Retina (tissue), 1 donor: ENCODE measurements at regions not wholly inside any gene's neighbourhood (a gene's known extent, or its start where the extent isn't known, plus 50 kb on each side); places are given as distances from the start of the nearest gene placed in this dataset.

Experiments used
- DNase-seq: peaks from one replicate; pipeline ENCODE4 v3.0.0-alpha.2; 2016

DNA sequence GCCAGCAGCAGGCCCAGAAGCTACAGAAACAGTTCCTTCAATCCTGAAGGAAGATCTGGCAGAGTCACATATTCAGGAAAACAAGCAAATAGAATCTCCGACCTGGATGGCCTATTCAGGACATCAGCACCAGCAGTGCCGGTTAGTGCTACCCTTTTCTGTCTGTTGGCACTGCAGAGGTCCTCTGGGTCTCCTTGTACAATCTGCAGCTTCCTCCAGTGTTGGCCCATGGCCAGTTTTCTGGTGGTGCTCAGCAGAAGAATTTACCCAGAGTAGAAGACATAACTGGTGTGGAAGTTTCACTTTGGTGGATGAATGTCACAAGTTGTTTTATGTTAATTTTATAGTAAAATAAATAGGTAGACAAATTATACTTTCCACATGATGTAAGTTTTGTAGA lies 498.1 kb downstream of the COG6 start:
- DNase-seq: no peak

DNA sequence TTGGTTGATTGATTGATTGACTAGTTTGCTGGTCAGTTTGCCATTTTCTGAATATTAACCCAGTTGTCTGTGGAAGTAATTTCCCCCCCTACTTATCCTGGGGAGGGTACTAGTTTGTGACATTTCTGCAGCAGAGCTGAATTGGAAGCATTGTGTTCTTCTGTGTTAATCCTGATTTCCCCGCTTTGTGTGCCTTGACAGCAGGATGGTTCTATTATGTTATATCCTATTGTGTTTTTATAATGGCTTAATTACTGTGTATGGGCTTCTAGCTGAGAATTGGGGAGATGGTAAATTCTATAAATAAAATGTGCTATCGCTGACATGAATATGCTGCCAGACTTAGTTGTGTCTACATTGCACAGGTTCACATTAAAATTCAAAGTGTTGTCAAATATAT lies 499.7 kb downstream of the COG6 start:
- peak; percentile 45 for DNase-seq

GRCh38 chr13:40158218-40158617 lies 502.8 kb downstream of the COG6 start:
- no peak for DNase-seq

DNA sequence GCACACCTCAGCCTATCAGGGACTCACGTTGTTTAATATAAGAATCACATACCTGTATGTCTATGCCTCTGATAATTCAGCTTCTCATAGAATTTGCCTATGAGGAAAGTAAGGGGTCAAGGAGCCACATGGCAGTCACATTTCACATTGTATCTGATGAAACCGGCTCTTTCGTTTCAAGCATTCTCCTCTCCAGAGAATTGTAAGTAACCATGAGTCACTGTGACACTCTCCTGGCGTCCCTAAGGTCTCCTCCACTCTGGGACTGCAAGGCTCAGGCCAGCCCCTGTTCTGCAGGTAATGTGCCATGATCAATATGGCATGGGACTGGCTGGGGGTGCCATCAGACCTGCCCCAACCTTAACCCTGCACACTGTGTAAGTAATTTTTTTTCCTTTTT lies 503.3 kb downstream of the COG6 start:
- no peak for DNase-seq

DNA sequence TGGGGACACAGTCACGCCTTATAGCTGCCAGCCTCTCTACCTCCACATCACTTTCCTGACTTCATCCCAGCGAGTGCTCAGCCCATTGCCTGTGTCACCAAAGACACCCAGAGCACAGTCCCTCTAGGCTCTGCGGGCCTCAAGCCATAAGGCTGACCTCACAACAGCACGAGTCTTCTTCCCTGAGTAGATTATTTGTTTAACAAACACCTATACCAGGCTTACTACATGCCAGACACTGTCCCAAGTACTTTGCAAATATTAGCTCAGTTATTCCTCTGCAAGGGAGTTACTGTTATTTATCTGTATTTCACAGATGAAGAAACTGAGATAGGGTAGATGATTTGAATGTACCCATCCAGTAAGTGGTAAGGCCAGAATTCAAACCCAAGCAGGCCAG lies 504.3 kb downstream of the COG6 start:
- no peak for DNase-seq

- DNase-seq: no peak
Observed at GRCh38 chr13:40160618-40161350, 505.3 kb downstream of the COG6 start.

GRCh38 chr13:40161351-40161810 lies 505.1 kb downstream of the FOXO1 start:
- DNase-seq: no peak

DNA sequence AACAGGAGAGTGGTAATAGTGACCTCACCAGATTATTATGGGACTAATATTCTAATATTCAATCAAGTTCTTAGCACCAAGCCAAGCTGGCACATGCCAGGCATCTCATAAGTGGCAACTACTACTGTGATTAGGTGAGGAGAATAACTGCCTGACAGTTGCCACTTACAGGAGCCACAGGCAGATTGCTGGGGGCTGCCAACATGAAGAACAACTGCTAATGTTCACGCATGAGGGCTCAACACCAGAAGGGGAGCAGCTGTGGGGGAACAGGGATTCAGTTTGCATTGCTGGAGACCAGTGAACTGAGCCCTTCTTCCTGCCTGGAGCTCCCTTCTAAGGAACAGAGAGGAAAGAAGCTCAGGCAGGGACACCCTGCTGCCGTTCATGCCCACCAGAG lies 504.5 kb downstream of the FOXO1 start:
- peak; percentile 26 for DNase-seq

DNA sequence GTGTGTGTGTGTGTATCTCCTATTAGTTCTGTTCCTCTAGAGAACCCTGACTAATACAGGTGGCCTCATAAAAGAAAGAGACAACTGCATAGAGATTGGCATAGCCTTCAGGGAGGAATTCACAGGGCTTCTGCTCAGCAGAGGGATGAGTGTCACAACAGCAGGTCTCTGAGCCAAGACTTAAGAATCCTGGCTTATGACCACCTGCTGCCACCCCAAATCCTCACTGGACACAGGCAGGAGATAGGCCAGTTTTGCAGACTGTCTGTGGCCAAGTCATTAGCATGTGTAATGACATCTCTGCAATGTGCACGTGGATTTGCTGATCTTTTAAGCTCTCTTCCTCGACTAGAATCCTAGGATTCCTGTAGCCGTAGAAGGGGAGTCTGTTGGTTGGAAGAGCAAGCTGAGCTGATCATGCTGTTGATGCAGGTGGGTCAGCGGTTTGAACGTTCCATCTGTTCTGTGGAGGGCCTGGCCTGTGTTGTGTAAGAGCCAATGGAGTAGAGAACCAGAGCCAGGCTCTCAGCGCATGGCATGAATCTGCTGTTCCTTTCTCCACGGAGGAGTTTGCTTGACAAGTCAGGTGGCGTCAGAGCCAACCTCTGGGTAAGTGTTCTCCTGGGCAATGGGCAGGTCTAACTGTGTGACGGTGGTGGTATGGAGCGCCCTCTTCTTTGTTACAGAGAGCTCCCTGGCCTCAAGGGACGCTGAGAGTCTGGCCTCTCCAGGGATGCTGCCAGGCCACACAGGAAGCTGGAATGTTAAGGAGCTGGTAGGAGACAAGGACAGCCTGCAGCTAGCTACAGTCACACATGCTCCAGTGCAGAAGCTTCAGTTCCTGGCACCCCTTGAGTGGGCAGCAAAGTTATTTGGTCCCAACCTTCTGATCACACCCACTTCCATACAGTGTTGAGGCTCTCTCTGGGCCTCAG lies 503.1 kb downstream of the FOXO1 start:
- DNase-seq: no peak

- DNase-seq: no peak
Observed at GRCh38 chr13:40164133-40164532, 502.3 kb downstream of the FOXO1 start.

DNA sequence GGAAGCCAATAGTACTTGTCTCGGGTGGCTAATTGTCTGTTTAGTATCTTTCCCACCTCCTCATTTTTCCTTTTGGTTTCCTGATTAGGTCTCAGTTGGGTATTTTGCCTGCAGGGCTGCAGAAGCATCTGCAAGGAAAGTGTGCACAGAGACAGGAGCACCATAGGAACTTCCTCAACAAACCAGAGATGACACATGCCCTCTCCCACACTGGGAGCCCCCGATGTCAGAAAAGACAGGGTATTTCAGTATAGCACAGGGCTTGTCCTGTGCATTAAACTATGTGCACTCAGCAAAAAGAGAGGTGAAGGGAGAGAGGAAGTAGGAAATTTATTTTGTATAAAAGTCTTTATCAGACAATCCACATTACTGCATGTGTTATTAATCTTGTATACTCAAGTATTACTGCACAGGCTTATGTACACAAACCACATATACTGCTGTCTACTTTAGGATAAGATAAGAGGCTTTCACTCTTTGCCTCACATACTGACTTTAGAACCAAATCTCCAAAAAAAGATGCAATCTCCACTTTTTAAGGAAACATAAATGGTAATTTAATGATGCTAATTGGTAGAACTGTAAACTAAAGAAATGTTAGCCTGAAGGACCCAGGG lies 501.0 kb downstream of the FOXO1 start:
- no peak for DNase-seq

DNA sequence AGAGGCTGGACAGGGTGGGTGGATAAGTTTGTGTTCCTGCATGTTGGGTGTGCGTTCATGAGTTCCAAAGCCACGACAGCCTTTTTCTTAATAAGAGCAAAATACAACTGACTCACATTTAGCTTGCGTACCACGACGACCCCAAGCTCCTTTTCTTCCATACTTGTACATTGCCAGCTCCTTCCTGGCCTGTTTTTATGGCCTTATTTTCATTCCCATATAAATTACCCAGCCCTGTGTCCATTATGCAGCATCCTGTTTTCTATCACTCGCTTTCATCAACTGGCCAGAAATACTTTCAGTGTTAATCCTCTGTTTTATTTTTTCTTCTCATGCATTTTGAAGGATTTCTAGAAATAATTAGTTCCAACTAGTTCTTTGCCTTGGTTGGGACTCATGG lies 499.1 kb downstream of the FOXO1 start:
- no peak for DNase-seq

GRCh38 chr13:40168425-40169166 lies 497.8 kb downstream of the FOXO1 start:
- DNase-seq: no peak

DNA sequence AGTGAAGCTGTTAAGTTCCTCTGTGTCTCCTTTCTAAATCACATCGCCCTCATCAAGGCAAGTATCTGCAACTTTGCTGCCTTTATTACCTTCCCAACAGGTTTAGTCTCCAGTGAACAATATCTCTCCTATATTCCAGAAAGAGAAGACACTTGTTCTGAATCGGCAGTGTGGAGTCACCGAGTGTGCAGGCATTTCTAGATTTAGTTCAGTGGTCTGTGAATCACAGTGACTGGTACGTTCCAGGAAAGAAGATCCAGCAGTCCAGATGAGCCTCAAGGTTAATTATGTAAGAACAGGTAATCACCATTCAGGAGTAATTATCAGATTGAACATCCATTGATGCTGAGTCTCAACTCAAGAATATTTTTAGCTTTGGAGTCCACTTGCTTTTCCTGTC lies 497.0 kb downstream of the FOXO1 start:
- DNase-seq: no peak

DNA sequence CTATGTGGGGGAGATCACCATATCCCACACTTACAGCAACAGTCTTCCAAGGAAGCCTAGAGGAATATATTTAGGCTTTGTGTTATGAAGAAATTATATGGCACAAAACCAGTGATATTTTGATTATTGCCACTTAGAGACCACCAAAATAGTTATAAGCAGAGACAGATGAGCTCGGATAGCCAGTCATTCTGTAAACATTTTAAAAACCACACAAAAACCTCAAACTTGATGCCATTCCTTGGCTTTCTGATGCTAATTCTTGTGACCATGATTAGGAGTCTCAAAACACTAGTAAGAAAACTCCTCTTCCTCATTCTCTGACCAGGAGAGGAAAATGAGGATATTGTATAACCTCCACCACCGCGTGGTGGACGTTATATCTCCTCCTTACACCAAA lies 496.4 kb downstream of the FOXO1 start:
- no peak for DNase-seq

GRCh38 chr13:40170982-40171381 lies 495.5 kb downstream of the FOXO1 start:
- DNase-seq: no peak

GRCh38 chr13:40171566-40171965 lies 494.9 kb downstream of the FOXO1 start:
- no peak for DNase-seq

GRCh38 chr13:40172149-40172591 lies 494.3 kb downstream of the FOXO1 start:
- peak; percentile 52 for DNase-seq

DNA sequence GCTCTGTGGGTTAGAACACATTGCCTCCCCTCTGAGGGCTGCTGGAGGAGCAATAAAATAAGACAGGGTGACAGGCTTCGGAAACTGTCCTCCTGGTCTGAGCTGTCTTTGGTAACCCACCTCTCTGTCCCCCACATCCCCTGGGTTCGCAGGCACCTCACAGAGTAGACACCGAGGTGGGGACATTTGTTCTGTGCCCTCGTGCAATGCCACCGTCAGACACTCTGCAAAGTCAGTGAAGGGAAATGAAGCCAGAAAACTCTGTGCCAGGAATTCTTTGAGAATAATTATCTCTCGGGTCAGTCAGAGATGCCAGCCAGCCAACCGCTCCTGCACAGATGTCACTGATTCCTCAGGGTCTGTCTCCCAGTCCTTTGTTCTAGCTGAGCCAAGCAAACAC lies 493.6 kb downstream of the FOXO1 start:
- DNase-seq: peak; percentile 45

- no peak for DNase-seq
Observed at GRCh38 chr13:40175639-40176038, 490.8 kb downstream of the FOXO1 start.

- DNase-seq: no peak
Observed at GRCh38 chr13:40176242-40176641, 490.2 kb downstream of the FOXO1 start.

DNA sequence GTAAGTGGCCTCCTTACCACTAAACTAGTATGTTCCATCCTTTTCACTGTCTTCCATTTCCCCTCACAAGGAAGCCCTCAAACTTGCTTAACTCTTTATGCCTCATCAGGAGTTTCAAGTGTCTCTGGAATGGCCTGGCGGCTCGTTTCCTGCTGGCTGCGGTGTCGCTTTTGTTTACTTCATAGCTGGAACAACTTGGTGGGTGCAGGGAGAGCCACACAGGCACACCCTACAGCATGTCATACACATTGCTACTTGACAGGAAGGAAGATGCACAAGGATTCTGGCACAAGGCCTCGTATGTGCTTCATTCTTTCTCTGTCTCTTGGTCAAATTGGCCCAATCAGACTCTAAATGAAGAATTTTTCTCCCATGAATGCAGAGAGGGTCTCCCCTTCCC lies 488.3 kb downstream of the FOXO1 start:
- no peak for DNase-seq
